Inferior parietal cortex (tissue), 1 donor: ENCODE measurements at regions not wholly inside any gene's neighbourhood (a gene's known extent, or its start where the extent isn't known, plus 50 kb on each side); places are given as distances from the start of the nearest gene placed in this dataset.

ENCODE experiments used
- DNase-seq: peaks from one replicate; pipeline ENCODE4 v3.0.0-alpha.2; 2016; ENCODE audit errors: extremely low spot score

DNA sequence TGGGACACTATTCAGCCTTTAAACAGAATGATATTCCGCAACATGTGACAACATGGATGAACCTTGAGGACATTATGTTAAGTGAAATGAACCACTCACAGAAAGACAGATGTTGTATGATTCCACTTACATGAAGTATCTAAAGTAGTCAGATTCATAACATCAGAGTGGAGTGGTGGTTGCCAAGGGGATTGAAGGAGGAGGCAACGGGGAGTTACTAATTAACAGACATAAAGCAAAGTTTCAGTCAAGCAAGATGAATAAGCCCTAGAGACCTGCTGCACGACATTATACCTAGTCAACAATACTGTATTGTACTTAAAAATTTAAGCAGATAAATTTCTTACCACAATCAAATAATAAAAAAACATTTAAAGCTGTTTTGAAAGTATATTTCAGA is 105.0 kb upstream of the NR0B1 start:
- no peak for DNase-seq

- DNase-seq, result no peak
These were observed 93.2 kb upstream of the NR0B1 start for GRCh38 chrX:30402366-30402765.

DNA sequence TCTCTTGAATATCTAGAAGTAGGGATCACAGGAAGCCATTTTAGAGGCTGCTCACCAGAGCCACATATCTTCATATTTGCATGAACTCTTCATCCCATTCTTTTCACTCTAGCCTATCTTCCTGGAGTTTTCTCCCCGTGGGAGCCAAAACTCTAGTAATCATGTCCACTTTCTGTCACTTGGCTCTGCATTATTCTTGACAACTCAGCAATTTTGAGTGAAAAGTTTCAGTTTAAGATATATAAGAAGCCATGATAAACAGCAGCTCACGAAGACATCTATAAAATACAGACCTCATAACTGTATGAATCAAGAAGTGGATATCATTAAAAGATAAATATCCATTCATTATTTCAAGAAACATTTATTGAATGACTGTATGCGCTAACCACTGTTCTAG is 79.1 kb upstream of the NR0B1 start:
- DNase-seq, result no peak

DNA sequence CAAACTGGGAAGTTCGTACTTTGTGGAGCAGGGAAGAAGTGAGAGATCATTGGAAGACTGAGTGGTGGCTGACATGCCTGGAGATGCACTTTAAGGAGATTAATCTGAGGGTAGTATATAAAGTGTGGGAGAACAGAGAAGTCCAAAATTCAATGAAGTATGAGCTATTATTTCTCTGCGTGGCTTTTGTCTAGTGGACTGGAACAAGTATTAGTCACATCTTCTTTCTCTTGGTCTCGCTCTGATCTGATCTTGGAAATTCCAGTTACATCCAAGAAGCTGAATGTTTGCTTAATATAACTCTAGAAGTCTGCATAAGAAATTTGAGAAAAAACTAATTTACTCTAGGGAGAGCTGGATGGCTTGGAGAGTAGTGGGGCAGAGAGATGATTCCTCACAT is 64.8 kb upstream of the NR0B1 start:
- DNase-seq, result no peak

GRCh38 chrX:30373479-30373878 is 64.3 kb upstream of the NR0B1 start:
- DNase-seq, result peak; percentile 1

GRCh38 chrX:30364229-30364628 is 55.0 kb upstream of the NR0B1 start:
- DNase-seq, result no peak
